ENCODE measurements at regions not wholly inside any gene's neighbourhood (a gene's known extent, or its start where the extent isn't known, plus 50 kb on each side); places are given as distances from the start of the nearest gene placed in this dataset.

- DNase-seq (ENCODE audit: low read depth): no peak
- TF ChIP-seq CTCF (IDR thresholded peaks at IDR 0.05; ENCODE audit: low read length, missing control alignments): no peak
- no peak overlapping the region for H3K4me3 ChIP-seq (replicated peaks; ENCODE audit: low read depth, low read length)
These were observed 364.3 kb upstream of the CT83 start for GRCh38 chrX:116827063-116827462.

- TF ChIP-seq CTCF (IDR thresholded peaks at IDR 0.05; ENCODE audit: low read length, missing control alignments): no peak
- DNase-seq (ENCODE audit: low read depth): no peak
- no peak overlapping the region for H3K4me3 ChIP-seq (replicated peaks; ENCODE audit: low read depth, low read length)
These were observed 362.0 kb upstream of the CT83 start for GRCh38 chrX:116824785-116825184.

GRCh38 chrX:116823677-116824076 lies 360.9 kb upstream of the CT83 start:
- no peak for DNase-seq (ENCODE audit: low read depth)
- TF ChIP-seq CTCF (IDR thresholded peaks at IDR 0.05; ENCODE audit: low read length, missing control alignments): no peak

GRCh38 chrX:116806288-116806802 lies 343.6 kb upstream of the CT83 start:
- TF ChIP-seq CTCF (IDR thresholded peaks at IDR 0.05; ENCODE audit: low read length, missing control alignments): no peak
- no peak for DNase-seq (ENCODE audit: low read depth)
- H3K4me3 ChIP-seq (replicated peaks; ENCODE audit: low read depth, low read length): no peak overlapping the region

More at GRCh38 chrX:116823677-116824076, 360.9 kb upstream of the CT83 start:
- H3K4me3 ChIP-seq (replicated peaks; ENCODE audit: low read depth, low read length): no peak overlapping the region

GRCh38 chrX:116801943-116802342 lies 339.2 kb upstream of the CT83 start:
- DNase-seq (ENCODE audit: low read depth): no peak
- no peak overlapping the region for H3K4me3 ChIP-seq (replicated peaks; ENCODE audit: low read depth, low read length)
- no peak for TF ChIP-seq CTCF (IDR thresholded peaks at IDR 0.05; ENCODE audit: low read length, missing control alignments)

GRCh38 chrX:116781926-116782325 lies 319.1 kb upstream of the CT83 start:
- H3K4me3 ChIP-seq (replicated peaks; ENCODE audit: low read depth, low read length): no peak overlapping the region
- TF ChIP-seq CTCF (IDR thresholded peaks at IDR 0.05; ENCODE audit: low read length, missing control alignments): no peak
- DNase-seq (ENCODE audit: low read depth): no peak

- H3K4me3 ChIP-seq (replicated peaks; ENCODE audit: low read depth, low read length): no peak overlapping the region
- DNase-seq (ENCODE audit: low read depth): no peak
- TF ChIP-seq CTCF (IDR thresholded peaks at IDR 0.05; ENCODE audit: low read length, missing control alignments): no peak
These were observed 294.7 kb upstream of the CT83 start for GRCh38 chrX:116757491-116757890.

Measured in fibroblast of pulmonary artery (primary cell).